Spleen (tissue), 11 donors: ENCODE measurements at regions not wholly inside any gene's neighbourhood (a gene's known extent, or its start where the extent isn't known, plus 50 kb on each side); places are given as distances from the start of the nearest gene placed in this dataset.

ENCODE experiments used
- DNase-seq: peaks from one replicate; pipeline ENCODE4 v3.0.0-alpha.2; 2020
- H3K27ac ChIP-seq, 8 donors: fragments of 200-600 bp; sonication (generic) in 7 of 8; 1 replicate in 4 of 8; 2 replicates in 4 of 8; pipeline versions ENCODE4 v1.5.0 to v1.8.0; 2016 to 2021; ENCODE audit warnings: inconsistent platforms in 4 of 8, mild to moderate bottlenecking in 4 of 8, moderate library complexity in 1 of 8
- H3K27me3 ChIP-seq, 7 donors: fragments of 200-600 bp; sonication (generic) in 6 of 7; replicated peaks in 1 of 7; 1 replicate in 4 of 7; 2 replicates in 3 of 7; pipeline versions ENCODE4 v1.5.0 to v1.8.0; 2016 to 2021; ENCODE audit warnings: inconsistent platforms in 3 of 7, mild to moderate bottlenecking in 1 of 7
- H3K36me3 ChIP-seq, 6 donors: fragments of 200-600 bp; sonication (generic) in 5 of 6; 1 replicate in 4 of 6; 2 replicates in 2 of 6; pipeline versions ENCODE4 v1.5.0 to v1.8.0; 2016 to 2021; ENCODE audit warnings: inconsistent platforms in 2 of 6
- H3K4me1 ChIP-seq, 6 donors: fragments of 200-600 bp; sonication (generic) in 5 of 6; 1 replicate in 3 of 6; 2 replicates in 3 of 6; pipeline versions ENCODE4 v1.5.0 to v1.8.0; 2016 to 2021; ENCODE audit warnings: inconsistent platforms in 3 of 6
- H3K4me3 ChIP-seq, 8 donors: fragments of 200-600 bp; sonication (generic) in 7 of 8; 1 replicate in 4 of 8; 2 replicates in 4 of 8; pipeline versions ENCODE4 v1.5.0 to v1.8.0; 2016 to 2021; ENCODE audit warnings: inconsistent platforms in 4 of 8, mild to moderate bottlenecking in 4 of 8, moderate library complexity in 2 of 8
- H3K9me3 ChIP-seq, 8 donors: fragments of 200-600 bp; sonication (generic) in 7 of 8; 1 replicate in 4 of 8; 2 replicates in 4 of 8; pipeline versions ENCODE4 v1.5.0 to v1.8.0; 2016 to 2021; ENCODE audit warnings: inconsistent platforms in 4 of 8
- CTCF ChIP-seq, 11 experiments: fragments of 200-600 bp in 7 of 11; fragments of 450-650 bp in 4 of 11; sonication (generic) in 4 of 11; IDR thresholded peaks in 8 of 11; conservative IDR thresholded peaks in 3 of 11; 1 replicate in 7 of 11; 2 replicates in 4 of 11; pipeline versions ENCODE4 v1.4.0 to v1.8.0; 2016 to 2021; ENCODE audit warnings: antibody characterized with exemption in 11 of 11, inconsistent platforms in 4 of 11, mild to moderate bottlenecking in 1 of 11
- POLR2A ChIP-seq, 3 donors: fragments of 450-650 bp; IDR thresholded peaks; one replicate each; pipeline ENCODE4 v1.5.1; 2017; ENCODE audit warnings: antibody characterized with exemption in 3 of 3, mild to moderate bottlenecking in 1 of 3
- POLR2AphosphoS5 ChIP-seq, 3 donors: sonication (generic); formaldehyde crosslinking; IDR thresholded peaks; one replicate each; pipeline ENCODE4 v1.5.1; 2017; ENCODE audit warnings: antibody characterized with exemption in 3 of 3
- WGBS, 5 donors: extraction: QIAGEN DNeasy Blood & Tissue Kit in 3 of 5; methylation state at CpG; one replicate each; pipeline versions ENCODE4 v1.1.5 to v1.1.7; 2013 to 2018; 5-methylcytosine and 5-hydroxymethylcytosine counted together
- intact Hi-C: fragments of 100-400 bp; cut with DNase I; formaldehyde crosslinking; loops from one replicate; pipeline ENCODE4 v1.15.0; 2023; ENCODE audit warnings: low total_unique reads
- donor health status: healthy with polysubstance abuse.
- donor health status: DM: no; HTN: no; CAD: no; lungs with moderate emphysema.
- donor health status: DM: no; HTN: no; CAD: no.
- donor health status: Bipolar disorder and iron deficiency.
- donor health status: healthy.
- donor health status: DM: no; HTN: no; CAD: no.
- donor health status: DM: yes; HTN: yes; CAD: no.

DNA sequence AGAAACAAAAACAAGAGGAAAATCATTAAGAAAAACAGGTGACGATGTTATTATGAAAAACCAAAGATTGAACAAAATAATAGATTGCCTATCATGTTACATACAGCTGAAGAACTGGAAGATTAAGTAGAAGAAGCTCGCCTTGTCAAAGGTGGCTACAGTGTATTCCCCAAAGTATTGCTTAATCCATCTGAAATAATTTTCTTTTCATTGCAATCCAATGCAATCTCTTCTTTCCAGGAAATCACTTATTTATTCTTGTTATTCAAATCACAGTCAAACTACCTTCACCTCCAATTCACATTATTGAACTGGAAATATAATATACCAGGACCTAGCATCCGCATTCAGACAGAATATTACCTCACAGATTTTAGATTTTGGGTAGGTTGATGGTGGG is 235.9 kb downstream of the AHR start:
- Histone ChIP-seq H3K36me3 (no peaks in the 10 kb centered on the region), H3K4me1 (peaks cover 0 to 8% (median 1%) of the 10 kb centered on the region in 6 donors), H3K27ac (no peak overlapping the region), H3K27me3 (no peaks in the 10 kb centered on the region), H3K9me3 (no peaks in the 10 kb centered on the region), H3K4me3 (no peak overlapping the region)
- TF ChIP-seq CTCF (IDR thresholded peaks at IDR 0.05 in 8 of 11, conservative IDR thresholded peaks at IDR 0.05 in 3 of 11) (no peak), POLR2A (IDR thresholded peaks at IDR 0.05) (no peak), POLR2AphosphoS5 (IDR thresholded peaks at IDR 0.05) (no peak)
- no peak for DNase-seq
- intact Hi-C loops: no loop called here
- 61 to 81% (median 65%) methylated on average over 3 of the region's 3 CpGs for WGBS, 5 donors

- no peaks in the 10 kb centered on the region for H3K27me3 ChIP-seq
- H3K4me3 ChIP-seq: no peak overlapping the region
- WGBS, 5 donors: 55 to 86% (median 65%) methylated on average over 1 of the region's 1 CpG
- peaks cover 0 to 8% (median 1%) of the 10 kb centered on the region in 6 donors for H3K4me1 ChIP-seq
- intact Hi-C loops: no loop called here
- H3K27ac ChIP-seq: no peak overlapping the region
- H3K36me3 ChIP-seq: no peaks in the 10 kb centered on the region
- TF ChIP-seq POLR2AphosphoS5 (IDR thresholded peaks at IDR 0.05): no peak
- no peak for TF ChIP-seq CTCF (IDR thresholded peaks at IDR 0.05 in 8 of 11, conservative IDR thresholded peaks at IDR 0.05 in 3 of 11)
- TF ChIP-seq POLR2A (IDR thresholded peaks at IDR 0.05): no peak
- H3K9me3 ChIP-seq: no peaks in the 10 kb centered on the region
- DNase-seq: no peak
These were observed 237.3 kb downstream of the AHR start for GRCh38 chr7:17535776-17536175.

- Histone ChIP-seq H3K4me1 (no peaks in the 10 kb centered on the region), H3K9me3 (peaks cover 0 to 4% (median 0%) of the 10 kb centered on the region in 8 donors), H3K36me3 (no peaks in the 10 kb centered on the region), H3K27ac (no peak overlapping the region), H3K27me3 (no peaks in the 10 kb centered on the region), H3K4me3 (no peak overlapping the region)
- no peak for DNase-seq
- no peak for TF ChIP-seq POLR2A (IDR thresholded peaks at IDR 0.05)
- TF ChIP-seq POLR2AphosphoS5 (IDR thresholded peaks at IDR 0.05): no peak
- TF ChIP-seq CTCF (IDR thresholded peaks at IDR 0.05 in 8 of 11, conservative IDR thresholded peaks at IDR 0.05 in 3 of 11): no peak
- 94 to 96% (median 95%) methylated on average over 2 of the region's 2 CpGs for WGBS, 5 donors
- intact Hi-C loops: no loop called here
These were observed 245.9 kb downstream of the AHR start for GRCh38 chr7:17544401-17544800.

DNA sequence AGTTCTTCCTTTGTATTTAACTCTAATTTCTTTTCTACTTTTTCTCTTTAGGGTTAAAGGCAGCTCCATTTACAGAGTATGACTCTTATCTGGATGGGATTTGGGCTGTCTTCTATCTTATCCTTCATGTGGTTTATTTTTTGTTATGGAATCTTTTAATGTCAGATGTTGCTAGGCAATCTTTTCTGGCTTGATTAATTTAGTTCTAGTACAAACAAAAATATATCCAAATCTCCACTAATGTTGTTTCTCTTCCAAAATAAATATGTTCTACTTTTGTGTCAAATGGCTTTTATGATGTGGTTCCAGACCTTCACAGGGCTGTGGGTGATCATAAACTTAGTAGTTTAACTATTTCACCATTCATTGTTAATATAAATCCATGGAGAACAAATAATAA is 246.9 kb downstream of the AHR start:
- Histone ChIP-seq H3K4me1 (no peaks in the 10 kb centered on the region), H3K27ac (no peak overlapping the region), H3K4me3 (no peak overlapping the region), H3K27me3 (no peaks in the 10 kb centered on the region), H3K36me3 (no peaks in the 10 kb centered on the region), H3K9me3 (peaks cover 0 to 4% (median 0%) of the 10 kb centered on the region in 8 donors)
- intact Hi-C loops: no loop called here
- TF ChIP-seq POLR2AphosphoS5 (IDR thresholded peaks at IDR 0.05) (no peak), CTCF (IDR thresholded peaks at IDR 0.05 in 8 of 11, conservative IDR thresholded peaks at IDR 0.05 in 3 of 11) (no peak), POLR2A (IDR thresholded peaks at IDR 0.05) (no peak)
- DNase-seq: no peak
